CD14-positive monocyte (primary cell): ENCODE measurements at regions not wholly inside any gene's neighbourhood (a gene's known extent, or its start where the extent isn't known, plus 50 kb on each side); places are given as distances from the start of the nearest gene placed in this dataset.

ENCODE experiments used
- DNase-seq, 3 donors: peaks; one replicate each; pipeline ENCODE4 v3.0.0-alpha.2; 2011 to 2022
- H2AFZ ChIP-seq: 2 replicates; pipeline ENCODE4 v1.6.0; 2012; ENCODE audit warnings: mild to moderate bottlenecking, low read depth, low read length, inconsistent platforms; ENCODE audit not compliant: insufficient read depth, poor library complexity, severe bottlenecking
- H3K27ac ChIP-seq, 2 donors: 1 replicate in 1 of 2; 2 replicates in 1 of 2; pipeline ENCODE4 v1.5.1; 2012 to 2013; ENCODE audit warnings: low read length in 2 of 2, control low read depth in 1 of 2, inconsistent platforms in 1 of 2, low read depth in 1 of 2, mild to moderate bottlenecking in 1 of 2
- H3K27me3 ChIP-seq, 2 donors: one replicate each; pipeline versions ENCODE4 v1.6.0 to v1.6.1; 2011 to 2013; ENCODE audit warnings: low read length in 2 of 2; ENCODE audit not compliant: control insufficient read depth in 2 of 2, insufficient read depth in 2 of 2
- H3K36me3 ChIP-seq, 2 donors: replicated peaks in 1 of 2; 1 replicate in 1 of 2; 2 replicates in 1 of 2; pipeline versions ENCODE4 v1.5.1 to v1.6.1; 2012 to 2013; ENCODE audit warnings: low read length in 2 of 2, control low read depth in 1 of 2, inconsistent platforms in 1 of 2, mild to moderate bottlenecking in 1 of 2; ENCODE audit not compliant: insufficient read depth in 2 of 2, control insufficient read depth in 1 of 2
- H3K4me1 ChIP-seq, 2 donors: 1 replicate in 1 of 2; 2 replicates in 1 of 2; pipeline versions ENCODE4 v1.5.1 to v1.6.1; 2012 to 2013; ENCODE audit warnings: low read length in 2 of 2, control low read depth in 1 of 2, inconsistent platforms in 1 of 2, mild to moderate bottlenecking in 1 of 2, moderate library complexity in 1 of 2; ENCODE audit not compliant: insufficient read depth in 2 of 2, control insufficient read depth in 1 of 2
- H3K4me2 ChIP-seq: replicated peaks from 2 replicates; pipeline ENCODE3; 2012; ENCODE audit warnings: low read length, moderate library complexity, mild to moderate bottlenecking; ENCODE audit not compliant: poor library complexity, severe bottlenecking; ENCODE audit errors: extremely low read depth
- H3K4me3 ChIP-seq, 3 experiments: fragments of 200-600 bp in 1 of 3; sonication (generic) in 1 of 3; replicated peaks in 1 of 3; 1 replicate in 2 of 3; 2 replicates in 1 of 3; pipeline ENCODE4 v1.5.1; 2011 to 2013; ENCODE audit warnings: low read length in 3 of 3, mild to moderate bottlenecking in 3 of 3, control low read depth in 2 of 3, low read depth in 2 of 3, inconsistent platforms in 1 of 3, moderate library complexity in 1 of 3
- H3K79me2 ChIP-seq: 2 replicates; pipeline ENCODE4 v1.6.0; 2012; ENCODE audit warnings: mild to moderate bottlenecking, control low read depth, inconsistent platforms, low read length, moderate library complexity; ENCODE audit not compliant: insufficient read depth
- H3K9ac ChIP-seq: 2 replicates; pipeline ENCODE4 v1.6.0; 2017; ENCODE audit warnings: low read length, mild to moderate bottlenecking; ENCODE audit not compliant: insufficient read depth, poor library complexity, severe bottlenecking
- H3K9me3 ChIP-seq, 2 donors: replicated peaks in 1 of 2; 1 replicate in 1 of 2; 2 replicates in 1 of 2; pipeline versions ENCODE4 v1.5.1 to v1.6.1; 2012 to 2013; ENCODE audit warnings: low read length in 2 of 2, control low read depth in 1 of 2; ENCODE audit not compliant: control insufficient read depth in 1 of 2, insufficient read depth in 1 of 2
- H4K20me1 ChIP-seq: 2 replicates; pipeline ENCODE4 v1.6.0; 2012; ENCODE audit warnings: mild to moderate bottlenecking, low read length, control low read depth, moderate library complexity; ENCODE audit not compliant: insufficient read depth
- H3K27ac Mint-ChIP-seq, 7 donors: one replicate each; pipeline ENCODE4 v1.8.0; 2020; ENCODE audit warnings: mild to moderate bottlenecking in 7 of 7, mixed read lengths in 7 of 7, moderate library complexity in 6 of 7, inconsistent platforms in 2 of 7
- H3K27me3 Mint-ChIP-seq, 3 donors: one replicate each; pipeline ENCODE4 v1.8.0; 2021 to 2022; ENCODE audit warnings: low read depth in 3 of 3, mild to moderate bottlenecking in 3 of 3, mixed read lengths in 3 of 3, moderate library complexity in 3 of 3, inconsistent platforms in 1 of 3
- H3K36me3 Mint-ChIP-seq, 2 donors: one replicate each; pipeline ENCODE4 v1.8.0; 2020; ENCODE audit warnings: mixed read lengths in 2 of 2, inconsistent platforms in 1 of 2, mild to moderate bottlenecking in 1 of 2
- H3K4me1 Mint-ChIP-seq: one replicate; pipeline ENCODE4 v1.8.0; 2020; ENCODE audit warnings: mild to moderate bottlenecking, mixed read lengths
- H3K4me3 Mint-ChIP-seq, 2 donors: one replicate each; pipeline ENCODE4 v1.8.0; 2020; ENCODE audit warnings: mild to moderate bottlenecking in 2 of 2, mixed read lengths in 2 of 2, moderate library complexity in 1 of 2
- H3K9me3 Mint-ChIP-seq, 7 donors: one replicate each; pipeline ENCODE4 v1.8.0; 2020 to 2022; ENCODE audit warnings: mixed read lengths in 7 of 7, mild to moderate bottlenecking in 6 of 7, moderate library complexity in 6 of 7, inconsistent platforms in 2 of 7
- WGBS: methylation state at CpG from one replicate; pipeline ENCODE4 v1.1.5; 2013; ENCODE audit warnings: missing lambda C conversion rate; ENCODE audit not compliant: insufficient coverage; 5-methylcytosine and 5-hydroxymethylcytosine counted together
- intact Hi-C, 2 donors: fragments of 100-400 bp; cut with micrococcal nuclease; formaldehyde crosslinking; loops; one replicate each; pipeline versions ENCODE4 v1.15.0 to v1.15.1; 2023
- TF ChIP-seq, protein P1 (sequence below): fragments of 200-600 bp; IDR thresholded peaks from one replicate; pipeline ENCODE4 v1.8.0; 2022; ENCODE audit warnings: antibody characterized with exemption, mild to moderate bottlenecking

DNA sequence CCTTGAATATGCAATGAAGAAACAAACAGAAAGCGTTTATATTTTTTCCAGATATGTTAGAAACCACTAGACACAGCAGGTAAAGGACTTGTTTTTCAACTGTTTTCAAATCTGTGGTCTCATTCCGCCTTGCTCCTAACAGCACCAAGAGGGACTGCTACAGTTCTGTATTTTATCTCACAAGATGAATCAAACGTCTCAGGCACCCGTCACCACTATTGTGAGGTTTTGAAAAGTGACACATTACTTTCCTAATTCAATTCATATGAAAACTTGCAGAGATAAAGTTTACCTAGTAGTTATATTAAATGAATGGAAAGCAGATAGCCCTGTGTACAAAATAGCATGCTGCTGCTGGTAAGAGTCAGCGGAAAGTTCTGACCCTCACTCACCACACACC is 386.3 kb downstream of the ETS1 start:
- Mint-ChIP-seq H3K4me1 (peaks cover 7% of the 10 kb centered on the region), H3K9me3 (peaks cover 0 to 3% (median 0%) of the 10 kb centered on the region in 7 donors), H3K36me3 (no peaks in the 10 kb centered on the region), H3K27ac (no peak overlapping the region), H3K27me3 (no peaks in the 10 kb centered on the region), H3K4me3 (no peak overlapping the region)
- Histone ChIP-seq H3K4me2 (no peak overlapping the region), H3K27ac (no peak overlapping the region), H3K36me3 (no peaks in the 10 kb centered on the region), H2AFZ (no peak overlapping the region), H3K79me2 (no peaks in the 10 kb centered on the region), H3K27me3 (no peaks in the 10 kb centered on the region), H3K4me1 (peaks cover 0 to 6% of the 10 kb centered on the region in 2 donors), H3K9me3 (no peaks in the 10 kb centered on the region), H3K4me3 (no peak overlapping the region), H3K9ac (no peak overlapping the region), H4K20me1 (no peaks in the 10 kb centered on the region)
- TF ChIP-seq, protein P1, sequence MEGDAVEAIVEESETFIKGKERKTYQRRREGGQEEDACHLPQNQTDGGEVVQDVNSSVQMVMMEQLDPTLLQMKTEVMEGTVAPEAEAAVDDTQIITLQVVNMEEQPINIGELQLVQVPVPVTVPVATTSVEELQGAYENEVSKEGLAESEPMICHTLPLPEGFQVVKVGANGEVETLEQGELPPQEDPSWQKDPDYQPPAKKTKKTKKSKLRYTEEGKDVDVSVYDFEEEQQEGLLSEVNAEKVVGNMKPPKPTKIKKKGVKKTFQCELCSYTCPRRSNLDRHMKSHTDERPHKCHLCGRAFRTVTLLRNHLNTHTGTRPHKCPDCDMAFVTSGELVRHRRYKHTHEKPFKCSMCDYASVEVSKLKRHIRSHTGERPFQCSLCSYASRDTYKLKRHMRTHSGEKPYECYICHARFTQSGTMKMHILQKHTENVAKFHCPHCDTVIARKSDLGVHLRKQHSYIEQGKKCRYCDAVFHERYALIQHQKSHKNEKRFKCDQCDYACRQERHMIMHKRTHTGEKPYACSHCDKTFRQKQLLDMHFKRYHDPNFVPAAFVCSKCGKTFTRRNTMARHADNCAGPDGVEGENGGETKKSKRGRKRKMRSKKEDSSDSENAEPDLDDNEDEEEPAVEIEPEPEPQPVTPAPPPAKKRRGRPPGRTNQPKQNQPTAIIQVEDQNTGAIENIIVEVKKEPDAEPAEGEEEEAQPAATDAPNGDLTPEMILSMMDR = no peak
- DNase-seq = no peak
- intact Hi-C loops = no loop called here
- no CpG with 5 or more reads among the region's 5 CpGs for WGBS

DNA sequence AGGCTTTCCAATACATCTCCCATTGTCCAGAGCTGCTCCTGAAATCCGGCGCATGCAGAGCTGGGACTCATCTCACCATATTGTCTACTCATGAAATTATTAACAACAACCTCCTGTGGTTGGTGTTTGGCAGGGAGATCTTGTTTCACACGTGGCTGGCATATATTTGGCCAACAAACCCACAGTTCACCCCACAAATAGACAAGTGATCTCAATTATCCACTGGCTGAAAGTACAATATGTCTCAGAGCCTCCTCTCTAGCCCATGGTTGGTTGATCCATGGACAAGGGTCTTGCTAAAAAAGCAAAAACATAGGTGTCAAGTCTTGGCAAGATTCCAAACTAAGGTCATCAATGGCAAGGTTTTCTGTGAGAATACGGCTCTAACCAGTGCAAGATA is 386.9 kb downstream of the ETS1 start:
- Mint-ChIP-seq H3K36me3 (no peaks in the 10 kb centered on the region), H3K4me3 (no peak overlapping the region), H3K27me3 (no peaks in the 10 kb centered on the region), H3K27ac (no peak overlapping the region), H3K4me1 (peaks cover 10% of the 10 kb centered on the region), H3K9me3 (no peaks in the 10 kb centered on the region)
- H3K27me3 ChIP-seq = no peaks in the 10 kb centered on the region
- H3K79me2 ChIP-seq = no peaks in the 10 kb centered on the region
- H3K4me3 ChIP-seq = no peak overlapping the region
- no peak overlapping the region for H2AFZ ChIP-seq
- no peak overlapping the region for H3K9ac ChIP-seq
- DNase-seq = no peak
- intact Hi-C loops = no loop called here
- no peak overlapping the region for H3K27ac ChIP-seq
- TF ChIP-seq, protein P1 = no peak
- H3K36me3 ChIP-seq = no peaks in the 10 kb centered on the region
- H3K9me3 ChIP-seq = no peaks in the 10 kb centered on the region
- WGBS = no CpG with 5 or more reads among the region's 4 CpGs
- no peaks in the 10 kb centered on the region for H4K20me1 ChIP-seq
- H3K4me1 ChIP-seq = peaks cover under 1 to 11% of the 10 kb centered on the region in 2 donors
- H3K4me2 ChIP-seq = no peak overlapping the region
